ENCODE measurements at regions not wholly inside any gene's neighbourhood (a gene's known extent, or its start where the extent isn't known, plus 50 kb on each side); places are given as distances from the start of the nearest gene placed in this dataset.
"Not testable (repeated sequence)": the region's sequence is repeated elsewhere in the genome, so short reads cannot be mapped to it uniquely, and the experiment has no call there.

GRCh38 chr13:21920802-21921201, 249.9 kb downstream of the FGF9 start:
- not testable (repeated sequence) for DNase-seq

GRCh38 chr13:21924958-21925357, 254.1 kb downstream of the FGF9 start:
- no peak for DNase-seq

GRCh38 chr13:21925720-21926119, 254.8 kb downstream of the FGF9 start:
- DNase-seq, result no peak

- DNase-seq, result no peak
Measured at GRCh38 chr13:21929400-21929799, 258.5 kb downstream of the FGF9 start.

GRCh38 chr13:21930536-21930935, 259.7 kb downstream of the FGF9 start:
- no peak for DNase-seq

GRCh38 chr13:21932578-21932977, 261.7 kb downstream of the FGF9 start:
- DNase-seq, result no peak

GRCh38 chr13:21932996-21933395, 262.1 kb downstream of the FGF9 start:
- peak in 1 of 2 experiments; percentile 5 for DNase-seq

- DNase-seq, result peak; percentile 50 to 59
Measured at GRCh38 chr13:21934284-21934683, 263.4 kb downstream of the FGF9 start.

- DNase-seq, result no peak
Measured at GRCh38 chr13:21936674-21937073, 265.8 kb downstream of the FGF9 start.

GRCh38 chr13:21938168-21938567, 267.3 kb downstream of the FGF9 start:
- DNase-seq, result no peak

- DNase-seq, result no peak
Measured at GRCh38 chr13:21938636-21939035, 267.8 kb downstream of the FGF9 start.

- no peak for DNase-seq
Measured at GRCh38 chr13:21942061-21942460, 271.2 kb downstream of the FGF9 start.

GRCh38 chr13:21944610-21945009, 273.7 kb downstream of the FGF9 start:
- no peak for DNase-seq

GRCh38 chr13:21945195-21945594, 274.3 kb downstream of the FGF9 start:
- no peak for DNase-seq

- DNase-seq, result no peak
Measured at GRCh38 chr13:21946964-21947363, 276.1 kb downstream of the FGF9 start.

GRCh38 chr13:21948769-21949474, 278.0 kb downstream of the FGF9 start:
- DNase-seq, result no peak

- peak in 1 of 2 experiments; percentile 10 for DNase-seq
Measured at GRCh38 chr13:21949818-21950429, 279.1 kb downstream of the FGF9 start.

- no peak for DNase-seq
Measured at GRCh38 chr13:21956666-21957065, 285.8 kb downstream of the FGF9 start.

- DNase-seq, result peak; percentile 13 to 21
Measured at GRCh38 chr13:21957833-21958232, 287.0 kb downstream of the FGF9 start.

- no peak for DNase-seq
Measured at GRCh38 chr13:21960108-21960507, 289.2 kb downstream of the FGF9 start.

GRCh38 chr13:21964686-21965085, 293.8 kb downstream of the FGF9 start:
- no peak for DNase-seq

GRCh38 chr13:21965095-21965494, 294.2 kb downstream of the FGF9 start:
- no peak for DNase-seq

- DNase-seq, result no peak
Measured at GRCh38 chr13:21966014-21966413, 295.1 kb downstream of the FGF9 start.

GRCh38 chr13:21967871-21968270, 297.0 kb downstream of the FGF9 start:
- no peak for DNase-seq

- no peak for DNase-seq
Measured at GRCh38 chr13:21970172-21970571, 299.3 kb downstream of the FGF9 start.
